ENCODE measurements at regions not wholly inside any gene's neighbourhood (a gene's known extent, or its start where the extent isn't known, plus 50 kb on each side); places are given as distances from the start of the nearest gene placed in this dataset.

- no peak overlapping the region for H3K9ac ChIP-seq (ENCODE audit: low read depth, low read length)
- no peaks in the 10 kb centered on the region for H3K4me1 ChIP-seq (ENCODE audit: insufficient read depth, low read length)
- no peaks in the 10 kb centered on the region for H3K9me3 ChIP-seq (ENCODE audit: insufficient read depth, low read length, severe bottlenecking)
- TF ChIP-seq CTCF (IDR thresholded peaks at IDR 0.05; ENCODE audit: borderline replicate concordance, extremely low read depth, low read length, poor library complexity, severe bottlenecking) (no peak), EZH2 (IDR thresholded peaks at IDR 0.05; ENCODE audit: borderline replicate concordance, low read depth, low read length, severe bottlenecking) (no peak)
- H4K20me1 ChIP-seq (ENCODE audit: insufficient read depth, low read length), result no peaks in the 10 kb centered on the region
- no peaks in the 10 kb centered on the region for H3K27me3 ChIP-seq (ENCODE audit: insufficient read depth, low read length, poor library complexity)
- no peak overlapping the region for H2AFZ ChIP-seq (ENCODE audit: low read depth, low read length)
- DNase-seq, result no peak
- H3K27ac ChIP-seq (ENCODE audit: low read length), result no peak overlapping the region
- no peaks in the 10 kb centered on the region for H3K79me2 ChIP-seq (ENCODE audit: insufficient read depth, low read length)
- no peak overlapping the region for H3K4me3 ChIP-seq (ENCODE audit: low read depth in 1 of 2, low read length in 2 of 2)
- H3K4me2 ChIP-seq (ENCODE audit: insufficient read depth, low read length), result no peak overlapping the region
- no peaks in the 10 kb centered on the region for H3K36me3 ChIP-seq (ENCODE audit: insufficient read depth, low read length)
- no peak for ATAC-seq (ENCODE audit: insufficient read depth, low read depth)
Measured at GRCh38 chr2:6700335-6700734, 165.4 kb downstream of the CMPK2 start.

- Histone ChIP-seq H3K9ac (ENCODE audit: low read depth, low read length) (no peak overlapping the region), H3K4me1 (ENCODE audit: insufficient read depth, low read length) (no peaks in the 10 kb centered on the region), H4K20me1 (ENCODE audit: insufficient read depth, low read length) (no peaks in the 10 kb centered on the region), H3K9me3 (ENCODE audit: insufficient read depth, low read length, severe bottlenecking) (no peaks in the 10 kb centered on the region), H3K79me2 (ENCODE audit: insufficient read depth, low read length) (no peaks in the 10 kb centered on the region), H3K4me3 (ENCODE audit: low read depth in 1 of 2, low read length in 2 of 2) (no peak overlapping the region), H2AFZ (ENCODE audit: low read depth, low read length) (no peak overlapping the region), H3K27ac (ENCODE audit: low read length) (no peak overlapping the region), H3K27me3 (ENCODE audit: insufficient read depth, low read length, poor library complexity) (no peaks in the 10 kb centered on the region), H3K4me2 (ENCODE audit: insufficient read depth, low read length) (no peak overlapping the region), H3K36me3 (ENCODE audit: insufficient read depth, low read length) (no peaks in the 10 kb centered on the region)
- TF ChIP-seq CTCF (IDR thresholded peaks at IDR 0.05; ENCODE audit: borderline replicate concordance, extremely low read depth, low read length, poor library complexity, severe bottlenecking), result no peak
- TF ChIP-seq EZH2 (IDR thresholded peaks at IDR 0.05; ENCODE audit: borderline replicate concordance, low read depth, low read length, severe bottlenecking), result no peak
- ATAC-seq (ENCODE audit: insufficient read depth, low read depth) (no peak), DNase-seq (no peak)
Measured at GRCh38 chr2:6704077-6704476, 161.6 kb downstream of the CMPK2 start.

- Histone ChIP-seq H3K27ac (ENCODE audit: low read length) (no peak overlapping the region), H2AFZ (ENCODE audit: low read depth, low read length) (no peak overlapping the region), H3K27me3 (ENCODE audit: insufficient read depth, low read length, poor library complexity) (no peaks in the 10 kb centered on the region), H3K4me1 (ENCODE audit: insufficient read depth, low read length) (no peaks in the 10 kb centered on the region), H3K9ac (ENCODE audit: low read depth, low read length) (no peak overlapping the region), H3K79me2 (ENCODE audit: insufficient read depth, low read length) (no peaks in the 10 kb centered on the region), H4K20me1 (ENCODE audit: insufficient read depth, low read length) (no peaks in the 10 kb centered on the region), H3K9me3 (ENCODE audit: insufficient read depth, low read length, severe bottlenecking) (no peaks in the 10 kb centered on the region), H3K4me3 (ENCODE audit: low read depth in 1 of 2, low read length in 2 of 2) (no peak overlapping the region), H3K36me3 (ENCODE audit: insufficient read depth, low read length) (no peaks in the 10 kb centered on the region), H3K4me2 (ENCODE audit: insufficient read depth, low read length) (no peak overlapping the region)
- no peak for DNase-seq
- no peak for TF ChIP-seq CTCF (IDR thresholded peaks at IDR 0.05; ENCODE audit: borderline replicate concordance, extremely low read depth, low read length, poor library complexity, severe bottlenecking)
- TF ChIP-seq EZH2 (IDR thresholded peaks at IDR 0.05; ENCODE audit: borderline replicate concordance, low read depth, low read length, severe bottlenecking), result no peak
- ATAC-seq (ENCODE audit: insufficient read depth, low read depth), result no peak
Measured at GRCh38 chr2:6721395-6721794, 144.3 kb downstream of the CMPK2 start.

- Histone ChIP-seq H3K27ac (ENCODE audit: low read length) (no peak overlapping the region), H3K79me2 (ENCODE audit: insufficient read depth, low read length) (no peaks in the 10 kb centered on the region), H3K4me3 (ENCODE audit: low read depth in 1 of 2, low read length in 2 of 2) (no peak overlapping the region), H3K27me3 (ENCODE audit: insufficient read depth, low read length, poor library complexity) (no peaks in the 10 kb centered on the region), H3K36me3 (ENCODE audit: insufficient read depth, low read length) (no peaks in the 10 kb centered on the region), H3K4me1 (ENCODE audit: insufficient read depth, low read length) (no peaks in the 10 kb centered on the region), H3K9me3 (ENCODE audit: insufficient read depth, low read length, severe bottlenecking) (no peaks in the 10 kb centered on the region), H3K4me2 (ENCODE audit: insufficient read depth, low read length) (no peak overlapping the region), H3K9ac (ENCODE audit: low read depth, low read length) (no peak overlapping the region), H4K20me1 (ENCODE audit: insufficient read depth, low read length) (no peaks in the 10 kb centered on the region), H2AFZ (ENCODE audit: low read depth, low read length) (no peak overlapping the region)
- TF ChIP-seq EZH2 (IDR thresholded peaks at IDR 0.05; ENCODE audit: borderline replicate concordance, low read depth, low read length, severe bottlenecking) (no peak), CTCF (IDR thresholded peaks at IDR 0.05; ENCODE audit: borderline replicate concordance, extremely low read depth, low read length, poor library complexity, severe bottlenecking) (no peak)
- DNase-seq, result no peak
- ATAC-seq (ENCODE audit: insufficient read depth, low read depth), result no peak
Measured at GRCh38 chr2:6722574-6722973, 143.1 kb downstream of the CMPK2 start.
